ENCODE measurements at regions not wholly inside any gene's neighbourhood (a gene's known extent, or its start where the extent isn't known, plus 50 kb on each side); places are given as distances from the start of the nearest gene placed in this dataset.

- no peak overlapping the region for H2BK5ac ChIP-seq (ENCODE audit: low read depth, low read length)
- no peaks in the 10 kb centered on the region for H3K9me3 ChIP-seq (ENCODE audit: insufficient read depth in 2 of 2, low read depth in 1 of 2, low read length in 1 of 2)
- no peak overlapping the region for H3K23ac ChIP-seq (ENCODE audit: insufficient read length)
- H3K14ac ChIP-seq (ENCODE audit: insufficient read length): no peak overlapping the region
- H3K23me2 ChIP-seq (ENCODE audit: low read depth, low read length): no peaks in the 10 kb centered on the region
- no peaks in the 10 kb centered on the region for H3K79me2 ChIP-seq (ENCODE audit: control insufficient read depth in 1 of 2, insufficient read depth in 2 of 2, low read length in 2 of 2)
- TF ChIP-seq KDM4A (IDR thresholded peaks at IDR 0.05; ENCODE audit: low read depth, low read length, severe bottlenecking): no peak
- no peak for TF ChIP-seq KDM5A (IDR thresholded peaks at IDR 0.05; ENCODE audit: low read length)
- no peak for TF ChIP-seq GABPA (IDR thresholded peaks at IDR 0.05; ENCODE audit: borderline replicate concordance, insufficient read depth, low read length)
- TF ChIP-seq CTBP2 (IDR thresholded peaks at IDR 0.05; ENCODE audit: borderline replicate concordance, insufficient read depth, insufficient read length, low read length): no peak
- no peak for TF ChIP-seq SIX5 (IDR thresholded peaks at IDR 0.05; ENCODE audit: low read depth, low read length)
- TF ChIP-seq CBX8 (IDR thresholded peaks at IDR 0.05; ENCODE audit: borderline replicate concordance, low read depth, low read length): no peak
- H2BK12ac ChIP-seq (ENCODE audit: low read depth, low read length): no peak overlapping the region
- no peak overlapping the region for H4K8ac ChIP-seq (ENCODE audit: extremely low read depth, insufficient read depth, low read length)
- no peaks in the 10 kb centered on the region for H3K79me1 ChIP-seq (ENCODE audit: low read depth, low read length)
- H3K27me3 ChIP-seq (replicated peaks in 1 of 4; ENCODE audit: control insufficient read depth in 3 of 4, extremely low read depth in 1 of 4, insufficient read depth in 3 of 4, low read length in 3 of 4): no peaks in the 10 kb centered on the region
- no peak overlapping the region for H3K9ac ChIP-seq (replicated peaks in 1 of 4; ENCODE audit: extremely low read depth in 1 of 4, low read depth in 3 of 4, low read length in 3 of 4)
- no peak overlapping the region for H2AFZ ChIP-seq (ENCODE audit: low read length)
- no peak overlapping the region for H3K4me2 ChIP-seq (ENCODE audit: insufficient read depth in 1 of 2, low read depth in 2 of 2, low read length in 2 of 2)
- DNase-seq (ENCODE audit: low read depth in 1 of 2, low spot score in 2 of 2): no peak
- H3K27ac ChIP-seq (ENCODE audit: low read depth, low read length): no peak overlapping the region
- ChIA-PET POLR2A (ENCODE audit: partially characterized antibody) (no interaction called here), CTCF (ENCODE audit: partially characterized antibody) (no interaction called here)
- H3K4me3 ChIP-seq (ENCODE audit: extremely low read depth in 1 of 4, insufficient read depth in 2 of 4, low read depth in 3 of 4, low read length in 4 of 4): no peak overlapping the region
- no peak overlapping the region for H2AK5ac ChIP-seq (ENCODE audit: low read depth, low read length)
- H2BK15ac ChIP-seq (ENCODE audit: low read length): no peak overlapping the region
- no peaks in the 10 kb centered on the region for H4K20me1 ChIP-seq (replicated peaks in 1 of 2; ENCODE audit: control insufficient read depth in 1 of 2, insufficient read depth in 2 of 2, low read length in 2 of 2)
- no peak overlapping the region for H4K91ac ChIP-seq (replicated peaks; ENCODE audit: insufficient read length, low read length)
- no peak overlapping the region for H3K18ac ChIP-seq (ENCODE audit: extremely low read depth, low read length)
- no peak for FAIRE-seq
- H3K4ac ChIP-seq (replicated peaks; ENCODE audit: insufficient read length, low read depth, low read length): no peak overlapping the region
- H3K56ac ChIP-seq (replicated peaks; ENCODE audit: insufficient read length, low read depth, low read length): no peak overlapping the region
- H3K36me3 ChIP-seq (ENCODE audit: control insufficient read depth in 2 of 4, insufficient read depth in 4 of 4, low read length in 3 of 4): no peaks in the 10 kb centered on the region
- no peak overlapping the region for H4K5ac ChIP-seq (ENCODE audit: insufficient read length, low read depth, low read length)
- peaks cover 0 to 12% (median 5%) of the 10 kb centered on the region in 4 experiments; a peak in 4 of 7 replicates for H3K4me1 ChIP-seq (replicated peaks in 1 of 4; ENCODE audit: control insufficient read depth in 3 of 4, insufficient read depth in 4 of 4, low read length in 3 of 4)
- 82% methylated on average over 1 of the region's 1 CpG; no CpG with 5 or more reads in 1 of the 2 experiments for WGBS, 2 experiments (ENCODE audit: extremely low coverage in 1 of 2, insufficient coverage in 1 of 2, insufficient read length in 1 of 2, insufficient replicate concordance in 2 of 2, low coverage in 1 of 2, low lambda C conversion rate in 2 of 2, missing lambda C conversion rate in 1 of 2)
- no peak overlapping the region for H2BK20ac ChIP-seq (ENCODE audit: low read length)
- H2BK120ac ChIP-seq (replicated peaks; ENCODE audit: low read depth, low read length): no peak overlapping the region
Observed at GRCh38 chr10:105647354-105647753, 1006.3 kb downstream of the SORCS3 start.
